CD4-positive, alpha-beta T cell treated with Interleukin-6 for 4 hours (primary cell): ENCODE measurements at regions not wholly inside any gene's neighbourhood (a gene's known extent, or its start where the extent isn't known, plus 50 kb on each side); places are given as distances from the start of the nearest gene placed in this dataset.
"Not testable (repeated sequence)": the region's sequence is repeated elsewhere in the genome, so short reads cannot be mapped to it uniquely, and the experiment has no call there.

Experiments
- DNase-seq: peaks from one replicate; pipeline ENCODE4 v3.0.0-alpha.2; 2020; ENCODE audit warnings: mixed read lengths

DNA sequence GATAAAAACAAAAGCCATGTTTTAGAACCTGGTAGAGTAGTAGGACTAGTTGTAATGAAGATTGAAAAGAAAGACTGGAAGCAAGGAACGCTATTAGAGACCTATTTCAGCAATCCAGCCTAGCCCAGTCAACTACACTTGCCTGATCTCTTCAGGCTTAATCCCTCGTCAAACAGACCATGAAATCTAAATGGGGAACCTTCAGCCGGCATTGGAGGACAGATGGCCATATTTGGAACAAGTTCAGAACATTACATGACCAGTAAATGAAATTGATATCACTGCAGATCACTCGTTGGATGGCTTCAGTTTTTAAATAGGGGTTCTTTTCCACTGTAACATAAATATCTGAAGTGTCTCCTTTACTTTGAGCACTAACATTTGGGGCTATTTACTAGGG lies 84.8 kb upstream of the WDR44 start:
- DNase-seq = no peak

DNA sequence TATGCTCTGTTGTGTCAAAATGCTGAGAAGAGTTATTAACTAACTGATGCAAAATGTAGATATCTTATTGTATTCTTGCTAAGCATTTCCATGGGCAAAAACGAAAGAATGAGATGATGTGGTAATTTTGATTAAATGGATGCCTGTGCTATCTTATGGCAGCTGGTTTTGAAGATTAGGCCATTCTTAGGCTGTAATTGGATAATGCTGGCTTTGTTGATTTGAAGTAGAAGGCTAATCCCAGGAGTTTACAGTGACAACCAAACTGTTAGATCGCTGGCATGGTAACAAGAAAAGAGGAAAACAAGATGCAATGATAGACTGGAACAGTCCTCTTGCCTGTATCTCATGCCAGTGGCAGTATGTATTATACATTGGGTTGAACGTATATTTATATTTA lies 74.1 kb upstream of the WDR44 start:
- DNase-seq = no peak

DNA sequence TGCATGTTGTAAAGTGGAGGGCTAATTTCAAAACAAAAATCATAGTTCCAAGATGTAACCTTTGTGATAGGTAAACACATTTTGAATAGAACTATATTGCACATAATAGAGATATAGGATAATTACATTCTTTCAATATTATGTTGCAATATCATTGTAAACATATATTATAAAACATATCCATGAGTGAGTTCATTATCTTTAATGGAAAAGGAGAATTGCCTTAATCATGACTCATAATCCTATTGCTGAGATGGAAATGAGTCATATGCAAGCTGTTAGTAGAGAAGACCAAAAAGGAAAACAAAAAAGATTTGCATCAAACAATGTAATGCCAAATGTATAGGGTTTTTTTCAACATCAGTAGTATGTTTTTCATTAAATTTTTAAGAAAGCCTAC lies 73.7 kb upstream of the WDR44 start:
- DNase-seq = no peak

DNA sequence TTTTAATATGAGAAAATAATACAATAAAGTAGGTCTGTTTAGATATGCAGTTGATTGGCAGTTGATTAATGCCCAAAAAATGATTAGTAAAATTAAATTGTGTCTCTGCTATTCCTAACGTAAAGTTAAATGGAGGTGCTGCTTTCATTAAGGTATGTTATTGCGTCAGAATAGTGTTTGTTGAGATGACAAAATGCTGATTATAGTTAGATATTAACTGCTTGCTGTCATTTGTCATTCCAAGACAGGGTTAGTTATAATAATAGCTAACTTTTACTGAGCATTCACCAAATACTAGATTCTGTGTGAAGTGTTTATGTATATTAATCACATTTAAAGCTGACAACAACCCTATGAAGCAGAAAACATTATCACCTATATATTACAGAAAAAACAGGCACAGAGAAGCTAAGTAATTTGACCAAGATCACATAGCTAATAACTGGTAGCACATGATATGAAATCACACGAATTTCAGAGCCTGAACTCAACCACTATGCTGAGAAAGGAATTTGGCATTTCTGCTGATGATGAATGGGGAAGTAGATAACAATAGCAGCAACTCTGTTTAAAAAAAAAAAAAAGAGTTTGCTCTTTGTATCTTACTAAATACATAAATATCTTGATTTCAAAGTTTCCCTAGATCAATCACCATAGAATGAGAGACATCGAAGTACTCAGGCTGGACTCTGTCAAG lies 59.7 kb upstream of the WDR44 start:
- DNase-seq = no peak

DNA sequence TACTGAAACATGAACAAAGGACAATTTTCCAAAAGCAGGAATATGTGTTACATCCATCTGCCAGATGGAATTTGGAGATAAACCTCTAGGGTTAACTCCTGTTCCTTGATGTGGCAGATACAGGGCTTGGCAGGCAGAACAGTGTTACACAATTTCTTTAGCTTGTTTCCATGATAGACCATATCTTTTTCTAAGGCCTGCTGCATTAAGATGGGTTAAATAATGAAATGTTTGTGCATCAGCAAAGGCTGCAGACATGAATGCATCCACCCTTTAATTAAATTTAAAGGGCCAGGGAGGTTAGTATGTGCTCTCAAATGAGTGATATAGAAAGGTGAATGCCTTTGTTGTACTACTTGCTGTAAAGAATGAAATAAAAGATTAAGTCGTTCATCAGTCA lies 50.1 kb upstream of the WDR44 start:
- not testable (repeated sequence) for DNase-seq
